SK-N-SH (cell line): ENCODE measurements at regions not wholly inside any gene's neighbourhood (a gene's known extent, or its start where the extent isn't known, plus 50 kb on each side); places are given as distances from the start of the nearest gene placed in this dataset.

Experiments used
- EP300 ChIP-seq, 2 experiments: IDR thresholded peaks; 2 replicates each; pipeline versions ENCODE4 v1.4.0 to v1.6.1; 2012; ENCODE audit warnings: borderline replicate concordance in 1 of 2, low read depth in 1 of 2, low read length in 1 of 2
- MAX ChIP-seq: IDR thresholded peaks from 2 replicates; pipeline ENCODE4 v1.4.0; 2012; ENCODE audit warnings: low read depth
- NRF1 ChIP-seq: IDR thresholded peaks from 2 replicates; pipeline ENCODE4 v1.6.1; 2012; ENCODE audit warnings: low read depth, mild to moderate bottlenecking, low read length
- POLR2AphosphoS5 ChIP-seq: IDR thresholded peaks from 2 replicates; pipeline ENCODE4 v1.6.1; 2012; ENCODE audit warnings: low read depth, low read length
- RAD21 ChIP-seq: IDR thresholded peaks from 2 replicates; pipeline ENCODE4 v1.6.1; 2012; ENCODE audit warnings: mild to moderate bottlenecking, low read length
- SMC3 ChIP-seq: IDR thresholded peaks from 2 replicates; pipeline ENCODE4 v1.6.1; 2012; ENCODE audit warnings: low read depth, low read length, improper control_type of control experiment
- TF ChIP-seq, protein P1 (sequence below): fragments of 200-600 bp; sonication (generic); IDR thresholded peaks from 2 replicates; pipeline ENCODE4 v1.6.1; 2017; ENCODE audit warnings: antibody characterized with exemption, mild to moderate bottlenecking, moderate library complexity

DNA sequence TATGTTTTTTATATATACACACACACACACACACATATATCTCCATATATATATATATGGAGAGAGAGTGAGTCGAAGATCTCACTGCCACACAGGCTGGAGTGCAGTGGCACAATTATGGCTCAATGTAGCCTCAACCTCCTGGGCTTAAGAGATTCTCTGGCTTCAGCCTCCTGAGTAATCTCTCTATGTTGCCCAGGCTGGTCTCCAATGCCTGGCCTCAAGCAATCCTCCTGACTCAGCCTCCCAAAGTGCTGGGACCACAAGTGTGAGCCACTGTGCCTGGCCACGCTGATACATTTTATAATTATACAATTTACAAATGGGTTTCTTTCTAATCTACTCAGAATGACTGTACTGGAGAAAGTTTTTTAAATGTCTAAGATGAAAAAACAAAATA lies 664.2 kb downstream of the PTPRC start:
- no peak for TF ChIP-seq EP300 (IDR thresholded peaks at IDR 0.05; ENCODE audit: borderline replicate concordance in 1 of 2, low read depth in 1 of 2, low read length in 1 of 2)
- no peak for TF ChIP-seq POLR2AphosphoS5
- TF ChIP-seq MAX = no peak
- TF ChIP-seq, protein P1, sequence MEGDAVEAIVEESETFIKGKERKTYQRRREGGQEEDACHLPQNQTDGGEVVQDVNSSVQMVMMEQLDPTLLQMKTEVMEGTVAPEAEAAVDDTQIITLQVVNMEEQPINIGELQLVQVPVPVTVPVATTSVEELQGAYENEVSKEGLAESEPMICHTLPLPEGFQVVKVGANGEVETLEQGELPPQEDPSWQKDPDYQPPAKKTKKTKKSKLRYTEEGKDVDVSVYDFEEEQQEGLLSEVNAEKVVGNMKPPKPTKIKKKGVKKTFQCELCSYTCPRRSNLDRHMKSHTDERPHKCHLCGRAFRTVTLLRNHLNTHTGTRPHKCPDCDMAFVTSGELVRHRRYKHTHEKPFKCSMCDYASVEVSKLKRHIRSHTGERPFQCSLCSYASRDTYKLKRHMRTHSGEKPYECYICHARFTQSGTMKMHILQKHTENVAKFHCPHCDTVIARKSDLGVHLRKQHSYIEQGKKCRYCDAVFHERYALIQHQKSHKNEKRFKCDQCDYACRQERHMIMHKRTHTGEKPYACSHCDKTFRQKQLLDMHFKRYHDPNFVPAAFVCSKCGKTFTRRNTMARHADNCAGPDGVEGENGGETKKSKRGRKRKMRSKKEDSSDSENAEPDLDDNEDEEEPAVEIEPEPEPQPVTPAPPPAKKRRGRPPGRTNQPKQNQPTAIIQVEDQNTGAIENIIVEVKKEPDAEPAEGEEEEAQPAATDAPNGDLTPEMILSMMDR = no peak
- no peak for TF ChIP-seq RAD21
- no peak for TF ChIP-seq SMC3
- TF ChIP-seq NRF1 = no peak
